Astrocyte (in vitro differentiated cells and primary cell): ENCODE measurements at regions not wholly inside any gene's neighbourhood (a gene's known extent, or its start where the extent isn't known, plus 50 kb on each side); places are given as distances from the start of the nearest gene placed in this dataset.

Source experiments
- DNase-seq: peaks from one replicate; pipeline ENCODE4 v3.0.0-alpha.2; 2010; ENCODE audit warnings: low read depth
- FAIRE-seq: peaks from 2 replicates; lab custom pipeline; 2011; peaks lifted over from hg19 to GRCh38; lab: Jason Lieb, UNC
- H2AFZ ChIP-seq: 2 replicates; pipeline ENCODE4 v1.6.0; 2012; ENCODE audit warnings: low read depth, low read length, inconsistent platforms
- H3K27ac ChIP-seq: 2 replicates; pipeline ENCODE4 v1.5.1; 2011; ENCODE audit warnings: low read depth, low read length, inconsistent platforms
- H3K27me3 ChIP-seq: 2 replicates; pipeline ENCODE4 v1.6.0; 2011; ENCODE audit warnings: low read length, inconsistent platforms; ENCODE audit not compliant: insufficient read depth
- H3K36me3 ChIP-seq: 2 replicates; pipeline ENCODE4 v1.5.1; 2011; ENCODE audit warnings: low read length, inconsistent platforms; ENCODE audit not compliant: insufficient read depth
- H3K4me1 ChIP-seq: 2 replicates; pipeline ENCODE4 v1.5.1; 2011; ENCODE audit warnings: low read length, inconsistent platforms; ENCODE audit not compliant: insufficient read depth
- H3K4me2 ChIP-seq: 2 replicates; pipeline ENCODE4 v1.6.0; 2012; ENCODE audit warnings: low read length, inconsistent platforms
- H3K4me3 ChIP-seq: 2 replicates; pipeline ENCODE4 v1.5.1; 2011; ENCODE audit warnings: low read depth, mild to moderate bottlenecking, low read length, inconsistent platforms; ENCODE audit not compliant: insufficient read depth
- H3K79me2 ChIP-seq: 2 replicates; pipeline ENCODE4 v1.6.0; 2012; ENCODE audit warnings: mild to moderate bottlenecking, low read length, inconsistent platforms; ENCODE audit not compliant: insufficient read depth
- H3K9ac ChIP-seq: 2 replicates; pipeline ENCODE4 v1.6.0; 2012; ENCODE audit warnings: mild to moderate bottlenecking, low read length, inconsistent platforms
- H3K9me3 ChIP-seq: 2 replicates; pipeline ENCODE4 v1.5.1; 2012; ENCODE audit warnings: low read depth, mild to moderate bottlenecking, low read length, inconsistent platforms; ENCODE audit not compliant: insufficient read depth
- H4K20me1 ChIP-seq: 2 replicates; pipeline ENCODE4 v1.6.0; 2012; ENCODE audit warnings: low read length, inconsistent platforms; ENCODE audit not compliant: insufficient read depth
- H3K27ac Mint-ChIP-seq: one replicate; pipeline ENCODE4 v1.8.0; 2021; ENCODE audit warnings: mild to moderate bottlenecking, mixed read lengths; ENCODE audit not compliant: unreplicated experiment
- H3K27me3 Mint-ChIP-seq: one replicate; pipeline ENCODE4 v1.8.0; 2021; ENCODE audit warnings: low read depth, mixed read lengths; ENCODE audit not compliant: unreplicated experiment
- H3K36me3 Mint-ChIP-seq: one replicate; pipeline ENCODE4 v1.8.0; 2021; ENCODE audit warnings: low read depth, mixed read lengths; ENCODE audit not compliant: unreplicated experiment
- H3K4me1 Mint-ChIP-seq: one replicate; pipeline ENCODE4 v1.8.0; 2021; ENCODE audit warnings: low read depth, mixed read lengths; ENCODE audit not compliant: unreplicated experiment
- H3K4me3 Mint-ChIP-seq: one replicate; pipeline ENCODE4 v1.8.0; 2021; ENCODE audit warnings: mild to moderate bottlenecking, moderate library complexity, mixed read lengths; ENCODE audit not compliant: unreplicated experiment
- H3K9me3 Mint-ChIP-seq: one replicate; pipeline ENCODE4 v1.8.0; 2021; ENCODE audit warnings: mild to moderate bottlenecking, mixed read lengths; ENCODE audit not compliant: unreplicated experiment
- CTCF ChIP-seq: IDR thresholded peaks from 2 replicates; pipeline ENCODE4 v1.5.1; 2011; ENCODE audit warnings: low read depth, mild to moderate bottlenecking, inconsistent platforms, low read length, moderate library complexity; ENCODE audit not compliant: insufficient read depth
- EZH2 ChIP-seq: IDR thresholded peaks from 2 replicates; pipeline ENCODE4 v1.6.1; 2012; ENCODE audit warnings: mild to moderate bottlenecking, low read length, inconsistent platforms; ENCODE audit not compliant: insufficient read depth

DNA sequence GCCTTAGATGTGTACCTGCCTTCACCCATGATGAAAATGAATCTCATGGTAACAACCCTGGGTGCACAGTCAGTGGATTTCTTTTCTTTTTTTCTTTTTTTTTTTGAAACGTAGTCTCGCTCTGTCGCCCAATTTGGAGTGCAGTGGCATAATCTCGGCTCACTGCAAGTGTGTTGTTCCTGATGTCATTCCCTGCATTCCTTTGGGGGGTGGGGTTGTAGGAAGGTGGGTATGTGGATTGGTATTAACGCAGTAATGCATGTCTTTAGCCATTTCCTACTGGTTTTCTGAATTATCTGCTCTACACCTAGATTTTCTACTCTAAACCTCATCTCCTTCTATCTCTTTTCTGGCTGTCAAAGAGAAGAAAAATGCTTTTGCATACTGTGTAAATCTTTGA is 146.6 kb downstream of the RNF144B start:
- no peak overlapping the region for H2AFZ ChIP-seq
- H3K27me3 ChIP-seq = peaks cover 4% of the 10 kb centered on the region
- H3K9ac ChIP-seq = no peak overlapping the region
- H3K4me2 ChIP-seq = no peak overlapping the region
- H3K79me2 ChIP-seq = no peaks in the 10 kb centered on the region
- H3K4me1 ChIP-seq = no peaks in the 10 kb centered on the region
- no peaks in the 10 kb centered on the region for H3K36me3 ChIP-seq
- no peak overlapping the region for H3K4me3 Mint-ChIP-seq
- H3K27ac Mint-ChIP-seq = no peak overlapping the region
- no peak for DNase-seq
- no peaks in the 10 kb centered on the region for H3K9me3 ChIP-seq
- no peak for TF ChIP-seq EZH2
- no peak for TF ChIP-seq CTCF
- no peaks in the 10 kb centered on the region for H3K4me1 Mint-ChIP-seq
- no peak overlapping the region for H3K4me3 ChIP-seq
- H3K27ac ChIP-seq = no peak overlapping the region
- H4K20me1 ChIP-seq = no peaks in the 10 kb centered on the region
- H3K27me3 Mint-ChIP-seq = no peaks in the 10 kb centered on the region
- H3K9me3 Mint-ChIP-seq = no peaks in the 10 kb centered on the region
- H3K36me3 Mint-ChIP-seq = no peaks in the 10 kb centered on the region
- no peak for FAIRE-seq

DNA sequence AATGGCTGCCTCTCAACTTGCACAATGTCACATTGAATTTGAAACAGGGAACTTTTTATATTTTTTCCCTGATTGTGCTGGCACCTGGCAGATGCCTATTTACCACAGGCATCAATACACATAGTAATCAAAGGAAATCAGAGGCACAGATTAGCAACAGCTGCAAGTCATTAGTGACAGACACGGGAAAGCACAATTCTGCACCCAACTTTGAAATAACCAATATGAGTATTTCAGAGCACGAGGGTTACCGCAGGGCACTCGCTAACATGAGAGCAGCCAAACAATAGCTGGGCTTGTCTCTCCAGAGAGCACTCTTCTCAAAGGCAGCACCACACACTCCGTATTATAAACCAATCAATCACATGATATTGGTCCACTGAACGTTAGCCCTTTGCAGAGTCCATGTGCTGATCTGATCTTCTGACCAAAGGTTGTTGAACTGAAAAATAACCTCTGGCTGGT is 149.5 kb downstream of the RNF144B start:
- H3K27ac ChIP-seq = no peak overlapping the region
- FAIRE-seq = no peak
- Mint-ChIP-seq H3K4me3 (no peak overlapping the region), H3K27ac (no peak overlapping the region), H3K9me3 (no peaks in the 10 kb centered on the region), H3K4me1 (no peaks in the 10 kb centered on the region), H3K36me3 (no peaks in the 10 kb centered on the region), H3K27me3 (no peaks in the 10 kb centered on the region)
- H3K4me1 ChIP-seq = no peaks in the 10 kb centered on the region
- no peak overlapping the region for H2AFZ ChIP-seq
- peaks cover 4% of the 10 kb centered on the region for H3K27me3 ChIP-seq
- no peak for DNase-seq
- no peaks in the 10 kb centered on the region for H3K36me3 ChIP-seq
- no peak overlapping the region for H3K4me3 ChIP-seq
- TF ChIP-seq CTCF = no peak
- TF ChIP-seq EZH2 = no peak
- H3K79me2 ChIP-seq = no peaks in the 10 kb centered on the region
- no peak overlapping the region for H3K4me2 ChIP-seq
- no peaks in the 10 kb centered on the region for H3K9me3 ChIP-seq
- H3K9ac ChIP-seq = no peak overlapping the region
- no peaks in the 10 kb centered on the region for H4K20me1 ChIP-seq

DNA sequence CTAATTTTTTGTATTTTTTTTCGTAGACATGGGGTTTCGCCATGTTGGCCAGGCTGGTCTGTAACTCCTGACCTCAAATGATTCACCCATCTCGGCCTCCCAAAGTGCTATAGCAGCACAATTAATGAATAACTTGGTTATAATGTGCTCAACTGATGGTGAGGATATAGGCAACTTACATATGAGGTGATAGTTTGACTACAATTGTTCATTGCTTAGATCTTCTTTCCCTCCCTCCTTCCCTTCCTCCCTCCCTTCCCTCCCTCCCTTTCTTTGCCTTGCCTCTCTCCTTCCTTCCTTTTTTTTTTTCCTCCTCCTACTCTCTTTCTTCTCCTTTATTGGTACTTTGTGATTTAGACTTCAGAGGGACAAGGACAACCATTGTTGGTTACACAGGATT is 151.2 kb downstream of the RNF144B start:
- no peak overlapping the region for H3K4me2 ChIP-seq
- FAIRE-seq = no peak
- Mint-ChIP-seq H3K4me1 (no peaks in the 10 kb centered on the region), H3K4me3 (no peak overlapping the region), H3K27ac (no peak overlapping the region), H3K27me3 (no peaks in the 10 kb centered on the region), H3K36me3 (no peaks in the 10 kb centered on the region), H3K9me3 (no peaks in the 10 kb centered on the region)
- no peak overlapping the region for H3K9ac ChIP-seq
- TF ChIP-seq CTCF = no peak
- TF ChIP-seq EZH2 = no peak
- H3K79me2 ChIP-seq = no peaks in the 10 kb centered on the region
- no peaks in the 10 kb centered on the region for H4K20me1 ChIP-seq
- no peaks in the 10 kb centered on the region for H3K27me3 ChIP-seq
- H2AFZ ChIP-seq = no peak overlapping the region
- no peaks in the 10 kb centered on the region for H3K36me3 ChIP-seq
- no peak for DNase-seq
- no peak overlapping the region for H3K27ac ChIP-seq
- H3K9me3 ChIP-seq = no peaks in the 10 kb centered on the region
- H3K4me3 ChIP-seq = no peak overlapping the region
- no peaks in the 10 kb centered on the region for H3K4me1 ChIP-seq
